WERI-Rb-1 (cell line): ENCODE measurements at regions not wholly inside any gene's neighbourhood (a gene's known extent, or its start where the extent isn't known, plus 50 kb on each side); places are given as distances from the start of the nearest gene placed in this dataset.

Experiments used
- DNase-seq: peaks from one replicate; pipeline ENCODE4 v3.0.0-alpha.2; 2020
- H3K27ac ChIP-seq: fragments of 250-450 bp; sonication (Bioruptor Pico); 2 replicates; pipeline ENCODE4 v1.5.1; 2020; ENCODE audit warnings: mild to moderate bottlenecking, moderate library complexity
- H3K27me3 ChIP-seq: fragments of 250-450 bp; sonication (Bioruptor Pico); 2 replicates; pipeline ENCODE4 v1.5.1; 2021; ENCODE audit warnings: mild to moderate bottlenecking, low read depth, moderate library complexity; ENCODE audit not compliant: insufficient read depth, severe bottlenecking
- H3K36me3 ChIP-seq: fragments of 250-450 bp; sonication (Bioruptor Pico); 2 replicates; pipeline ENCODE4 v1.5.1; 2020; ENCODE audit warnings: mild to moderate bottlenecking, moderate library complexity
- H3K4me3 ChIP-seq: 2 replicates; pipeline ENCODE4 v1.5.1; 2011; ENCODE audit warnings: low read depth, mild to moderate bottlenecking, control low read depth, low read length
- H3K9me3 ChIP-seq: fragments of 250-450 bp; sonication (Bioruptor Pico); 2 replicates; pipeline ENCODE4 v1.5.1; 2021; ENCODE audit warnings: mild to moderate bottlenecking, moderate library complexity; ENCODE audit not compliant: severe bottlenecking
- TF ChIP-seq, protein P1 (sequence below): IDR thresholded peaks from 2 replicates; pipeline ENCODE4 v1.5.1; 2011; ENCODE audit warnings: low read depth, mild to moderate bottlenecking, control low read depth, inconsistent platforms, low read length

DNA sequence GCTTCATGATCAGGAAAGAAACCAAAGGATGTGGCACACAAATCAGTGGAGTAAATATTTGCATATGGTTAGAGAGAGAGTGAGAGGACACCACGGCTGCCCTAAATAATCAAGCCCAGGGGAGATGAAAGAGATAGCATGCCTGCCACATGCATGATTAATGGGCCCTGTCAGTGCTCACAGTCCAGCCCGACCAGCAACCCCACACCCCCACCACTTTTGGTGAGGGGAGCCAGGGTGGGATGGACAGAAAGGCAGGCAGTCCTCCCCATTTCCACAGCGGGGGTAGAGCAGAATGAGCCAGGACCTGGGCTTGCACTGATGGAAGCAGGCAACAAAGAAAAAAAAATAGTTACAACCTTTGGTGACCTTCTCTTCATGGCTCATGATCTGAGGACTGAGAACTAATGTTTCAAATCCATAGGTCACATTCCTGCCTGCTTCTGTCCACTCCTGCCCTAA is 545.0 kb downstream of the ETS1 start:
- Histone ChIP-seq H3K9me3 (no peaks in the 10 kb centered on the region), H3K4me3 (no peak overlapping the region), H3K27ac (no peak overlapping the region), H3K36me3 (no peaks in the 10 kb centered on the region), H3K27me3 (no peaks in the 10 kb centered on the region)
- TF ChIP-seq, protein P1, sequence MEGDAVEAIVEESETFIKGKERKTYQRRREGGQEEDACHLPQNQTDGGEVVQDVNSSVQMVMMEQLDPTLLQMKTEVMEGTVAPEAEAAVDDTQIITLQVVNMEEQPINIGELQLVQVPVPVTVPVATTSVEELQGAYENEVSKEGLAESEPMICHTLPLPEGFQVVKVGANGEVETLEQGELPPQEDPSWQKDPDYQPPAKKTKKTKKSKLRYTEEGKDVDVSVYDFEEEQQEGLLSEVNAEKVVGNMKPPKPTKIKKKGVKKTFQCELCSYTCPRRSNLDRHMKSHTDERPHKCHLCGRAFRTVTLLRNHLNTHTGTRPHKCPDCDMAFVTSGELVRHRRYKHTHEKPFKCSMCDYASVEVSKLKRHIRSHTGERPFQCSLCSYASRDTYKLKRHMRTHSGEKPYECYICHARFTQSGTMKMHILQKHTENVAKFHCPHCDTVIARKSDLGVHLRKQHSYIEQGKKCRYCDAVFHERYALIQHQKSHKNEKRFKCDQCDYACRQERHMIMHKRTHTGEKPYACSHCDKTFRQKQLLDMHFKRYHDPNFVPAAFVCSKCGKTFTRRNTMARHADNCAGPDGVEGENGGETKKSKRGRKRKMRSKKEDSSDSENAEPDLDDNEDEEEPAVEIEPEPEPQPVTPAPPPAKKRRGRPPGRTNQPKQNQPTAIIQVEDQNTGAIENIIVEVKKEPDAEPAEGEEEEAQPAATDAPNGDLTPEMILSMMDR, result no peak
- no peak for DNase-seq

DNA sequence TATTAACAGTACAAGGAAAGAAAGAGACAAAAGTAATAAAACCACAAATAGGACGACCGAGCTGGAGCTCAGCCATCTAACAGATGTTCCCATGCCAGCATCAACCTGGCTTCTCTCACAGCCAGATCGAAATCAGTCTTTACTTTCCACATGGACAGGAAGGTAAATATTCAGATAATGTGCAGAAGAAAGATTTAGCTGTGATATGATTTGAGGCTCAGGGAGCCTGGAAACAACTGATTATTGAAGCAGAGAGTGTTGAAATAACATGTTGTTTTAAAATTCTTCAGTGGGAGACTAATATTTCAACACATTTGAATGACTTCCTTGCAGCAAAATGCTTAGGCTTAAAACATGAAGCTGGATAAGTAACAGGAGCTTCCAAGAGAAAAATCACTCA is 546.8 kb downstream of the ETS1 start:
- TF ChIP-seq, protein P1, result no peak
- H3K27me3 ChIP-seq, result no peaks in the 10 kb centered on the region
- H3K27ac ChIP-seq, result no peak overlapping the region
- H3K4me3 ChIP-seq, result no peak overlapping the region
- DNase-seq, result no peak
- no peaks in the 10 kb centered on the region for H3K36me3 ChIP-seq
- no peaks in the 10 kb centered on the region for H3K9me3 ChIP-seq

DNA sequence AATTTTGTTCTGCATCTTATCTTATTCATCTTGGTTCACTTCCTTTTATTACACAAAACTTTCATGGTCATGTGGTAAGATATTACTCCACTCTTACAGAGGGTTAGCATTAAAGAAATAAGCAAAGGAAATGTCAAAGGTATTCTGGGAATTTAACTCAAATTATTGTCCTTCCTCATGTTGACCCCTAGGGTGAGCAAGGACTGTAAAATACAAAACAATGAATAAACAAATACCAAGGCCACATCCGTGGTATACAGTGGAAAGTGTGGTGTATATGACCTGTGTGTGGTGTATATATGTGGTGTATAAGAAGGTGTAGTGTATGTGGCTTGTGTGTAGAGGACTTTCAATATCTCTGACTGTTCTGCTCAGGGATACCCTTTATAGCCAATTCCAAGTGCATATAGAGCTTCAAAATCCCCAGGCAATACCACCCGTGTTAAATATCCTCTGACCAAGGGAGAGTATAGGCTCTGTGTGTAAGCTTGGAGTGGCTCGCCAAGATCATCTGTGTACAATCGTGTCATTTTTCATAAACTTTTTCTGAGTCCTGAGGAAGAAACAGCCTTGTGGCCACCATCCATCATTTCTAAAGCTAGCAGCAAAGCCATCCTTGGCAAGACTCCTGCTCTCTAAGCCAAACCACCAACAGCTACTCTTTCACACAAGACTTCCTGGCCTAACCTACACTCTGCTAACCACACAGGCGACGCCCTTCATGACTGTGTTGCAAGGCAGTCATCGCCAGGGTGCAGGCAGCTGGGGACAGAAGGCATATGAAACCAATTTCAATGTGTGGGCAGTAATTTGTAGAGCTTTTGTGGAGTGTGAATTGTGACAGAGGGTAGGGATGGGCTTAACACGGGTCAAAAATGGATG is 548.0 kb downstream of the ETS1 start:
- Histone ChIP-seq H3K27me3 (no peaks in the 10 kb centered on the region), H3K36me3 (no peaks in the 10 kb centered on the region), H3K27ac (no peak overlapping the region), H3K9me3 (no peaks in the 10 kb centered on the region), H3K4me3 (no peak overlapping the region)
- TF ChIP-seq, protein P1, result no peak
- no peak for DNase-seq

DNA sequence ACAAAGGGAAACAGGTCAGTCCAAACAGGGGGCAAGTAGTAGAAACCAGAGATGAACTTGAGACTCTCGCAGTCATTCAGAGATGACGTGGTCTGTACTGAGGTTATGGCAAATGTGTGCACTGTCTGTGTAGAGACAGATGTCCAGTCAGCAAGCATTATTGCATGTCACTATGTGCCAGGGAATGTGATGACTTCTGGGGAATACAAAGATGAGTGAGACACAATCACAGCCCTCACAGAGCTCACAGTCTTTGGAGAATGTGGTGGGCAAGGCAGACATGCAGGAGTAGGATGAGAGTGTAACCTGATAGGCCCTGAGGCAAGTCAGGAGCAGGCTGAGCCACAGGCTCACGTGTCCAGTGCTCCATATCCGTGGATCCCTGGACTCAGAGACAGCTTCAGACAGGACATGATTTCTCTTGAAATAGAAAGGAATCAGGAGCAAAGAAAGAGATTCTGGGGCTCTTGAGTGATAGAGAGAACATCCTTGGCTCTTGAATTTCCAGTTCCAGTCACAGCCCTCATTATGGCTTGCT is 550.7 kb downstream of the ETS1 start:
- TF ChIP-seq, protein P1, result no peak
- Histone ChIP-seq H3K27ac (no peak overlapping the region), H3K4me3 (no peak overlapping the region), H3K9me3 (no peaks in the 10 kb centered on the region), H3K36me3 (no peaks in the 10 kb centered on the region), H3K27me3 (no peaks in the 10 kb centered on the region)
- no peak for DNase-seq

DNA sequence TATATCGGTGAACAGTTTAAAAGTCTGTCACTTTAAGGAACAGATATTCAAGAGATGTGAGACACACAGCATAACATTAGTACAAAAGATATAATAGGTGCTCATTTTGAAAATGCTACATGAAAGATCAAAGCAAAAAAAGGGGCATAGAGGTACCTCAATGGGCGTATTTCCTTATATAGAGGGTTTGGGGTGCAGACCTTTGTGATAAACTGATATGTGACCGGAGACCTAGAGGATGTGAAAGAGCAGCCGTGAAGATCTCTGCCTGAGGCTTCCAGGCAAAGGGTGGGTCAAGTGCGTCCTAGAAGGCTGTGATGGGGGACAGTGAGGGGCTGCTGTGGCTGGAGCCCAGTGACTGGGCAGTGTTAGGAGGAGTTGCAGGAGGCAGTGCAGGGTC is 551.4 kb downstream of the ETS1 start:
- DNase-seq, result no peak
- Histone ChIP-seq H3K9me3 (no peaks in the 10 kb centered on the region), H3K36me3 (no peaks in the 10 kb centered on the region), H3K27me3 (no peaks in the 10 kb centered on the region), H3K27ac (no peak overlapping the region), H3K4me3 (no peak overlapping the region)
- TF ChIP-seq, protein P1, result no peak
